Fibroblast of the aortic adventitia (primary cell): ENCODE measurements at regions not wholly inside any gene's neighbourhood (a gene's known extent, or its start where the extent isn't known, plus 50 kb on each side); places are given as distances from the start of the nearest gene placed in this dataset.

Source experiments
- DNase-seq: peaks from one replicate; pipeline ENCODE4 v3.0.0-alpha.2; 2010; ENCODE audit warnings: low read depth
- H3K4me3 ChIP-seq: 2 replicates; pipeline ENCODE4 v1.5.1; 2011; ENCODE audit warnings: low read depth, mild to moderate bottlenecking, control low read depth, low read length, moderate library complexity
- CTCF ChIP-seq: IDR thresholded peaks from 2 replicates; pipeline ENCODE4 v1.5.1; 2011; ENCODE audit warnings: mild to moderate bottlenecking, low read length, control low read depth, inconsistent platforms; ENCODE audit not compliant: insufficient read depth

- TF ChIP-seq CTCF, result no peak
- DNase-seq, result no peak
- H3K4me3 ChIP-seq, result no peak overlapping the region
Measured at GRCh38 chr18:70762812-70763211, 474.0 kb downstream of the SOCS6 start.

- no peak overlapping the region for H3K4me3 ChIP-seq
- TF ChIP-seq CTCF, result no peak
- no peak for DNase-seq
Measured at GRCh38 chr18:70758780-70759179, 469.9 kb downstream of the SOCS6 start.

GRCh38 chr18:70754486-70754885 is 465.6 kb downstream of the SOCS6 start:
- no peak for DNase-seq
- no peak overlapping the region for H3K4me3 ChIP-seq
- TF ChIP-seq CTCF, result no peak

GRCh38 chr18:70732916-70733315 is 444.1 kb downstream of the SOCS6 start:
- no peak for DNase-seq
- TF ChIP-seq CTCF, result no peak
- H3K4me3 ChIP-seq, result no peak overlapping the region

GRCh38 chr18:70732188-70732587 is 443.3 kb downstream of the SOCS6 start:
- no peak for DNase-seq
- no peak overlapping the region for H3K4me3 ChIP-seq
- TF ChIP-seq CTCF, result no peak

GRCh38 chr18:70720607-70721006 is 431.8 kb downstream of the SOCS6 start:
- TF ChIP-seq CTCF, result no peak
- DNase-seq, result no peak
- H3K4me3 ChIP-seq, result no peak overlapping the region

- DNase-seq, result no peak
- H3K4me3 ChIP-seq, result no peak overlapping the region
- TF ChIP-seq CTCF, result no peak
Measured at GRCh38 chr18:70709720-70710119, 420.9 kb downstream of the SOCS6 start.
